ENCODE measurements at regions not wholly inside any gene's neighbourhood (a gene's known extent, or its start where the extent isn't known, plus 50 kb on each side); places are given as distances from the start of the nearest gene placed in this dataset.

- no peak for TF ChIP-seq CTCF (IDR thresholded peaks at IDR 0.05; ENCODE audit: low read depth, low read length)
- no peak overlapping the region for H3K4me3 ChIP-seq (ENCODE audit: low read depth, low read length)
Observed at GRCh38 chr13:100733261-100733660, 58.7 kb upstream of the TMTC4 start.

- no peak overlapping the region for H3K4me3 ChIP-seq (ENCODE audit: low read depth, low read length)
- TF ChIP-seq CTCF (IDR thresholded peaks at IDR 0.05; ENCODE audit: low read depth, low read length), result no peak
Observed at GRCh38 chr13:100728201-100728600, 53.6 kb upstream of the TMTC4 start.

- no peak overlapping the region for H3K4me3 ChIP-seq (ENCODE audit: low read depth, low read length)
- no peak for TF ChIP-seq CTCF (IDR thresholded peaks at IDR 0.05; ENCODE audit: low read depth, low read length)
Observed at GRCh38 chr13:100725472-100725871, 50.9 kb upstream of the TMTC4 start.

GRCh38 chr13:100724568-100724967 lies 50.0 kb upstream of the TMTC4 start:
- TF ChIP-seq CTCF (IDR thresholded peaks at IDR 0.05; ENCODE audit: low read depth, low read length), result no peak
- no peak overlapping the region for H3K4me3 ChIP-seq (ENCODE audit: low read depth, low read length)
